Tibial nerve (tissue), 4 donors: ENCODE measurements at regions not wholly inside any gene's neighbourhood (a gene's known extent, or its start where the extent isn't known, plus 50 kb on each side); places are given as distances from the start of the nearest gene placed in this dataset.

ENCODE experiments used
- DNase-seq, 2 donors: peaks; one replicate each; pipeline ENCODE4 v3.0.0-alpha.2; 2019; ENCODE audit warnings: low spot score in 2 of 2
- H3K27ac ChIP-seq, 4 donors: fragments of 200-600 bp; sonication (generic) in 3 of 4; one replicate each; pipeline ENCODE4 v1.5.1; 2017 to 2019; ENCODE audit warnings: mild to moderate bottlenecking in 1 of 4
- H3K27me3 ChIP-seq, 2 donors: fragments of 200-600 bp; sonication (generic) in 1 of 2; one replicate each; pipeline versions ENCODE4 v1.5.1 to v1.6.0; 2017 to 2019
- H3K36me3 ChIP-seq, 3 donors: fragments of 200-600 bp; sonication (generic); one replicate each; pipeline ENCODE4 v1.5.1; 2018 to 2019
- H3K4me1 ChIP-seq, 4 donors: fragments of 200-600 bp; sonication (generic) in 3 of 4; one replicate each; pipeline ENCODE4 v1.5.1; 2017 to 2019
- H3K4me3 ChIP-seq, 4 donors: fragments of 200-600 bp; sonication (generic) in 3 of 4; one replicate each; pipeline ENCODE4 v1.5.1; 2017 to 2019; ENCODE audit warnings: mild to moderate bottlenecking in 1 of 4, moderate library complexity in 1 of 4
- H3K9me3 ChIP-seq, 4 donors: fragments of 200-600 bp; sonication (generic) in 3 of 4; one replicate each; pipeline ENCODE4 v1.5.1; 2017 to 2019
- EP300 ChIP-seq, 2 donors: sonication (generic); formaldehyde crosslinking; IDR thresholded peaks; one replicate each; pipeline ENCODE4 v1.6.1; 2017; ENCODE audit warnings: antibody characterized with exemption in 2 of 2, mild to moderate bottlenecking in 1 of 2
- POLR2A ChIP-seq, 2 donors: fragments of 450-650 bp; IDR thresholded peaks; one replicate each; pipeline ENCODE4 v1.6.1; 2017; ENCODE audit warnings: antibody characterized with exemption in 2 of 2, mild to moderate bottlenecking in 2 of 2, moderate library complexity in 2 of 2
- WGBS, 2 donors: methylation state at CpG; one replicate each; pipeline ENCODE4 v1.1.5; 2018; 5-methylcytosine and 5-hydroxymethylcytosine counted together
- TF ChIP-seq, protein P1 (sequence below), 5 experiments: fragments of 200-600 bp in 3 of 5; fragments of 450-650 bp in 2 of 5; sonication (generic) in 3 of 5; IDR thresholded peaks; one replicate each; pipeline ENCODE4 v1.5.1; 2016 to 2019; ENCODE audit warnings: antibody characterized with exemption in 5 of 5, mild to moderate bottlenecking in 3 of 5, moderate library complexity in 2 of 5

DNA sequence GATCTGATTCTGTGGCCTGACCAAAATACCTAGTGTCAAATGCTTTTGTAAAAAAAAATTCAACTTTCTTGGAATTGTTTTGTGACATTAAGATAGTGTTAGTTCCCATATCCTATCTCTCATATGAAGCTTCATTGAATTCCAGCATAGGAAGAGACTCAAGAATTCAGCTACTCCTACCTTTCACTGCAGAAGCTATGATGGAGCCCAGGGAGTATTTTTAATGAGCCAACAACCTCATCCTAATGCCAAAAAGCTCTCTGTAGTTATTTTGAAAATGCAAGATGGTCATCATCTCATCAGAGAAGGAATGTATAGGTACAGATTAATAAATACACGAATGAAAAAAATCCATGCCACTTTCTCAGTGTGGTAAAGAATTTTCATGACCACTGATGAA lies 431.2 kb upstream of the SGCG start:
- TF ChIP-seq POLR2A (IDR thresholded peaks at IDR 0.05) (no peak), EP300 (IDR thresholded peaks at IDR 0.05) (no peak)
- TF ChIP-seq, protein P1, sequence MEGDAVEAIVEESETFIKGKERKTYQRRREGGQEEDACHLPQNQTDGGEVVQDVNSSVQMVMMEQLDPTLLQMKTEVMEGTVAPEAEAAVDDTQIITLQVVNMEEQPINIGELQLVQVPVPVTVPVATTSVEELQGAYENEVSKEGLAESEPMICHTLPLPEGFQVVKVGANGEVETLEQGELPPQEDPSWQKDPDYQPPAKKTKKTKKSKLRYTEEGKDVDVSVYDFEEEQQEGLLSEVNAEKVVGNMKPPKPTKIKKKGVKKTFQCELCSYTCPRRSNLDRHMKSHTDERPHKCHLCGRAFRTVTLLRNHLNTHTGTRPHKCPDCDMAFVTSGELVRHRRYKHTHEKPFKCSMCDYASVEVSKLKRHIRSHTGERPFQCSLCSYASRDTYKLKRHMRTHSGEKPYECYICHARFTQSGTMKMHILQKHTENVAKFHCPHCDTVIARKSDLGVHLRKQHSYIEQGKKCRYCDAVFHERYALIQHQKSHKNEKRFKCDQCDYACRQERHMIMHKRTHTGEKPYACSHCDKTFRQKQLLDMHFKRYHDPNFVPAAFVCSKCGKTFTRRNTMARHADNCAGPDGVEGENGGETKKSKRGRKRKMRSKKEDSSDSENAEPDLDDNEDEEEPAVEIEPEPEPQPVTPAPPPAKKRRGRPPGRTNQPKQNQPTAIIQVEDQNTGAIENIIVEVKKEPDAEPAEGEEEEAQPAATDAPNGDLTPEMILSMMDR (IDR thresholded peaks at IDR 0.05), result no peak
- DNase-seq, result no peak
- peaks cover 0 to 7% (median 0%) of the 10 kb centered on the region in 4 donors for H3K9me3 ChIP-seq
- WGBS, 2 donors, result 80 to 86% methylated on average over 1 of the region's 1 CpG
- H3K27ac ChIP-seq, result no peak overlapping the region
- H3K4me3 ChIP-seq, result no peak overlapping the region
- H3K4me1 ChIP-seq, result no peaks in the 10 kb centered on the region
- H3K27me3 ChIP-seq, result no peaks in the 10 kb centered on the region
- H3K36me3 ChIP-seq, result no peaks in the 10 kb centered on the region

DNA sequence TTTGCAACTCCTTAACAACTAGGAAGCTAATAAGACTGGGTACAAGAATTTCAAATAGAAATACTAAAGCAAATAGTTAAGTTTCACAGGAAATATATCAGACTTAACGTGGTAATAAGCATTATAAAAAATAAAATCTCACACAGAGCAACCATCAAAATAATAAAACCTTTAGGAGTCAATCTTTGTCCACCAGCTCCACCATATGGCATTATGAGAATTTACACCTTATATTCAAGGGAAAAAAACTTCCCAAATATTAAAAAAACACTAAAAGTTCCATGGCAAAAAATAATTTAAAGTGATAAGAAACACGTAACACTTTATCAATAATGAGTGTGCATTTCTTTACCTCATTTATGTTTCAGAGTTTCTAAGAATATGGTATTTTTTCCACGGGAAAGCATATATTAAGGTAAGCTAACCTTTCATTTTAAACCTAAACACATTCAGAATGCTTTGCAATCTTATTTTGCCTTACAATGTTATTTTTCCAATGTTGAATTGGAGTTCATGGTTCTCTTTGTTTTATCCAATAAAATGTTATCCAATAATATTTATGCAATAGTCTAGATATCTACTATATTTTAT lies 423.2 kb upstream of the SGCG start:
- DNase-seq, result no peak
- peaks cover 0 to 8% (median 0%) of the 10 kb centered on the region in 4 donors for H3K4me1 ChIP-seq
- no peaks in the 10 kb centered on the region for H3K36me3 ChIP-seq
- H3K27me3 ChIP-seq, result no peaks in the 10 kb centered on the region
- H3K4me3 ChIP-seq, result no peak overlapping the region
- H3K27ac ChIP-seq, result no peak overlapping the region
- H3K9me3 ChIP-seq, result peaks cover 0 to 7% (median 0%) of the 10 kb centered on the region in 4 donors
- no peak for TF ChIP-seq POLR2A (IDR thresholded peaks at IDR 0.05)
- no peak for TF ChIP-seq EP300 (IDR thresholded peaks at IDR 0.05)
- TF ChIP-seq, protein P1 (IDR thresholded peaks at IDR 0.05), result peak in 4 of 5 experiments; percentile 23 to 49 (median 36)
- WGBS, 2 donors, result 32 to 33% methylated on average over 3 of the region's 3 CpGs

DNA sequence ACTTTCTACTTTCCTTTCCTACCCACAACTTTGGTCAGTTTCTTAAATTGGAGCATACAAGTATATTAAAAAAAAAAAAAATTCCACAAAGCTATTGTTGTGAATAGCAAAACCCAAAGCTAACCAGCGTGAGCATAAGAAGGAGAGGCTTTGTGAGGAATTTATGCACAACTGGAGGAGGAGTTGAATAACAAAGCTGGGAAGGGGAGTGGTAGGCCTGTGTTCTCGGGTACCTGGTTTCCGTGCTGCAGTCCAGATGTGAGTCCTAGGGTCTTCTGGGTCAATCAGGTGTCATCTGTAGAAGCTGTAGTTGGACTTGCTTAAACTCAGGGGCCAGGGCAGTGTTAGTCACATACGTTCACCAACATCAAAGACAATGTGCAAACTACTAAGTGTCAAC lies 422.5 kb upstream of the SGCG start:
- peaks cover 0 to 5% (median 0%) of the 10 kb centered on the region in 4 donors for H3K9me3 ChIP-seq
- H3K36me3 ChIP-seq, result no peaks in the 10 kb centered on the region
- DNase-seq, result no peak
- H3K4me1 ChIP-seq, result peaks cover 0 to 8% (median 0%) of the 10 kb centered on the region in 4 donors
- H3K4me3 ChIP-seq, result no peak overlapping the region
- H3K27me3 ChIP-seq, result no peaks in the 10 kb centered on the region
- 58 to 69% methylated on average over 4 of the region's 4 CpGs for whole genome bisulfite sequencing, 2 donors
- no peak overlapping the region for H3K27ac ChIP-seq
- TF ChIP-seq EP300 (IDR thresholded peaks at IDR 0.05) (no peak), POLR2A (IDR thresholded peaks at IDR 0.05) (no peak)
- TF ChIP-seq, protein P1 (IDR thresholded peaks at IDR 0.05), result no peak

DNA sequence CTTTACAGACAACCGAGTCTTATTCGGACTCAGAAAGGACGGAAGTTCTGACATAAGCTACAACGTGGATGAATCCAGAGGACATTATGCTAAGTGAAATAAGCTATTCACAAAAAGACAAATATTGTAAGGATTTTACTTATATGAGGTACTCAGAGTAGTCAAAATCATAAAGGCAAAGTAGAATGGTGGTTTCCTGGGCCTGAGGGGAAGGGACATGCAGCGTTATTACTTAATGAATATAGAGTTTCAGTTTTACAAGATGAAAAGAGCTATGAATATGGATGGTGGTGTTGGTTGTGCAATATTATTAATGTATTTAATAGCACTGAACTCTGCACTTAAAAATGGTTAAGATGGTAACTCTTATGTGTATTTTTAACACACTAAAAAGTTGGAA lies 419.1 kb upstream of the SGCG start:
- 88 to 92% methylated on average over 5 of the region's 5 CpGs for WGBS, 2 donors

DNA sequence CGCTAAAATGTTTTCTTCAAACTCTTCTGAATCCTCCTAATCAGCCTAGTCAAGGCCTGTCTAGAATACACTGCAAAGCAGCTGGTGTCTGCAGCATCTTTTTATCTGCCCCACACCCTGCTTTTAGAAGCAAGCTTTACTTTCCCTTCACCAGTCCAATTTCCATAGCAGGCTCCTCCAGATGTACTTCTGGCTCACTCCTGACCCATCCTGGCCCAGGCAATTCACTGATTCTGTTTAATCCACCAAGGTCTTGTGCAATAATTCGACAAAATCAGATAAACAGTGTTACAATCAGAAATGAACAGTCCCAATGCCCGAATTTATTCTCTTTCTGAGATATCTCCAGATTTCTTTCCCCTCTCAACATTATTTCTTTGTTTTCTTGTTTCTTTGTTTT lies 415.2 kb upstream of the SGCG start:
- no peak for DNase-seq
- Histone ChIP-seq H3K9me3 (no peaks in the 10 kb centered on the region), H3K27me3 (no peaks in the 10 kb centered on the region), H3K4me1 (no peaks in the 10 kb centered on the region), H3K36me3 (no peaks in the 10 kb centered on the region), H3K4me3 (no peak overlapping the region), H3K27ac (no peak overlapping the region)
- WGBS, 2 donors, result 73 to 85% methylated on average over 3 of the region's 3 CpGs
- TF ChIP-seq, protein P1 (IDR thresholded peaks at IDR 0.05), result no peak
- no peak for TF ChIP-seq POLR2A (IDR thresholded peaks at IDR 0.05)
- no peak for TF ChIP-seq EP300 (IDR thresholded peaks at IDR 0.05)

More for the DNA sequence above, 419.1 kb upstream of the SGCG start:
- Histone ChIP-seq H3K27ac (no peak overlapping the region), H3K9me3 (no peaks in the 10 kb centered on the region), H3K4me3 (no peak overlapping the region), H3K27me3 (no peaks in the 10 kb centered on the region), H3K4me1 (peaks cover 0 to 8% (median 0%) of the 10 kb centered on the region in 4 donors), H3K36me3 (no peaks in the 10 kb centered on the region)
- no peak for TF ChIP-seq POLR2A (IDR thresholded peaks at IDR 0.05)
- TF ChIP-seq, protein P1 (IDR thresholded peaks at IDR 0.05), result no peak
- TF ChIP-seq EP300 (IDR thresholded peaks at IDR 0.05), result no peak
- no peak for DNase-seq
